ENCODE measurements at regions not wholly inside any gene's neighbourhood (a gene's known extent, or its start where the extent isn't known, plus 50 kb on each side); places are given as distances from the start of the nearest gene placed in this dataset.

DNA sequence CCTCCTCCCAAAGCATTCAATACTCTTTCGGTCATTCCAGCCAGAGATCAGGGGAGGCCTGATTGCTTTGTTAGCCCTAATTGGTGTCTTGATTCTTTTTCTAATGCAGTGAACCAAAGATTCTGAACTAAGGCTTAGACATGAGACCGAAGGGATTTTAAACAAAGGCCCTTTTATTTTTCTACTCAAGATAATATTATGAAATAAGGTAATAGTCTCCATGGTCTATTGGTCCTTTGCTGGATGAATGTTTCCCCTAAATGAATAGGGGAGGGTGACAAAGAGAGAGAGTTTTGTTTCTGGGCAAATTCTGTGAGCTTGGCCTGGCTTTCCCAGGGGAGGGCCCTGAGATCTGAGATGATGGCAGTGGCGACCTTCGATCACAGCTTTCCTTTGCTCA lies 449.1 kb downstream of the TYW1 start:
- H3K9me3 ChIP-seq (ENCODE audit: low read length): no peaks in the 10 kb centered on the region
- H3K27me3 ChIP-seq (ENCODE audit: insufficient read depth, low read length): no peaks in the 10 kb centered on the region
- H3K36me3 ChIP-seq (ENCODE audit: insufficient read depth, low read length): no peaks in the 10 kb centered on the region
- H2AFZ ChIP-seq (ENCODE audit: low read depth, low read length): no peak overlapping the region
- no peaks in the 10 kb centered on the region for H3K4me1 ChIP-seq (ENCODE audit: insufficient read depth, low read length)
- H3K4me3 ChIP-seq (ENCODE audit: low read length): no peak overlapping the region

DNA sequence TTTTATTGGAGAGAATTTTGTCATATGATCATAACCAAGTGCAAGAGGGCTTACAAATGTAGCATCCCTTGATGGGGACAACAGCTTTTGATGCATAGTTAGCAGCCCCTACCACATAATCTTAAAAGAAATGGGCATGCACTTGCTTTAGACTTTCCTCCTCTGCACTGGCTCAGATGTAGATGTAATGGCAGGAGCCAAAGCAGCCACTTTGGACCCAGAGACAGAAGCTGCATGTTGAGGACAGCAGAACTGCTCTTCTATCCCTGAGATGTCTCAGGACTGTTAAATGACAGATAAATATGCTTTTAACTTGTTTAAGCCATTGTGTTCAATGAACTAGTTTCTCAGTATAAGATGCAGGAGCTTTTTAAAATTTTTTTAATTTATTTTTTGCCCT lies 450.7 kb downstream of the TYW1 start:
- H3K4me1 ChIP-seq (ENCODE audit: insufficient read depth, low read length): no peaks in the 10 kb centered on the region

DNA sequence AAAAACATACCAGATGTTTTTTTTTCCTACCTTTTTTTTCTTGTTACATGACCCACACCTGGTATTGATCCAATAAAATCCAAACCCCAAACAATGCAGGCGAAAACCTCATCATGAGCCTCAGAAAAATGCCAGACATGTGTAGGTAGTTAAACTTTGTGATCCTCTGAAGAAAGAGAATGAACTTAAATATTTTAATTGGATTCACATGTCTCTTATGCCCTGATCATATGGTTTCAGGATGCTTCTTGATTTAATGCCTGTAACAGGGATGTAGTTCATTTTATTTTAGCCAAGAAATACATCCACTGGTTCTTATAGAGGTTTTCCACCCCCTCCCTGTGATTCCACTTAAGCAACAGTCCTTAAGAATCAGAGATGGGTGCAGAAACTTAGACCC lies 451.6 kb downstream of the TYW1 start:
- Histone ChIP-seq H3K27me3 (ENCODE audit: insufficient read depth, low read length) (no peaks in the 10 kb centered on the region), H3K9me3 (ENCODE audit: low read length) (no peaks in the 10 kb centered on the region), H3K4me1 (ENCODE audit: insufficient read depth, low read length) (no peaks in the 10 kb centered on the region), H3K4me3 (ENCODE audit: low read length) (no peak overlapping the region), H3K36me3 (ENCODE audit: insufficient read depth, low read length) (no peaks in the 10 kb centered on the region), H2AFZ (ENCODE audit: low read depth, low read length) (no peak overlapping the region)

More for the DNA sequence above, 450.7 kb downstream of the TYW1 start:
- H2AFZ ChIP-seq (ENCODE audit: low read depth, low read length): no peak overlapping the region
- no peak overlapping the region for H3K4me3 ChIP-seq (ENCODE audit: low read length)
- H3K9me3 ChIP-seq (ENCODE audit: low read length): no peaks in the 10 kb centered on the region
- no peaks in the 10 kb centered on the region for H3K36me3 ChIP-seq (ENCODE audit: insufficient read depth, low read length)
- H3K27me3 ChIP-seq (ENCODE audit: insufficient read depth, low read length): no peaks in the 10 kb centered on the region

DNA sequence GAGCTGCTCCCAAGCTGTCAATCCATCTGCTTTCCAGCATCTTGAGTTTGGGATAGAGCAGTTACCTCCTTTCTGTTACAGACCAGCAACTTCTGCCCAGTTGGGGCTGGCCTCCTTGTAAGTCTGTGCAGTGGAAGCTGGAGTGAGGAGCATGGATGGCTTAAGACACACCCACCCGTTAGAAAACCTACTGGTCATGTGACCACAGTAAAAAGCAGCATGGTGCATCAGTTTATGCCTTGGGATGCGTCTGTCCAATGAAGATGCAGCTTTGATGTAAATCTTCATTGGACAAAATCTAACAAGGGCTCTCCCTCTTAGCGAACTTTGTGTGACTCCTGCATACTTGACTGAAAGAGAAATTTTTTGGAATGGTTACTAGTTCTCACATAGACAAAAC lies 453.5 kb downstream of the TYW1 start:
- Histone ChIP-seq H3K4me1 (ENCODE audit: insufficient read depth, low read length) (peaks cover 2% of the 10 kb centered on the region), H3K27me3 (ENCODE audit: insufficient read depth, low read length) (no peaks in the 10 kb centered on the region), H2AFZ (ENCODE audit: low read depth, low read length) (no peak overlapping the region), H3K9me3 (ENCODE audit: low read length) (no peaks in the 10 kb centered on the region), H3K36me3 (ENCODE audit: insufficient read depth, low read length) (no peaks in the 10 kb centered on the region), H3K4me3 (ENCODE audit: low read length) (no peak overlapping the region)

DNA sequence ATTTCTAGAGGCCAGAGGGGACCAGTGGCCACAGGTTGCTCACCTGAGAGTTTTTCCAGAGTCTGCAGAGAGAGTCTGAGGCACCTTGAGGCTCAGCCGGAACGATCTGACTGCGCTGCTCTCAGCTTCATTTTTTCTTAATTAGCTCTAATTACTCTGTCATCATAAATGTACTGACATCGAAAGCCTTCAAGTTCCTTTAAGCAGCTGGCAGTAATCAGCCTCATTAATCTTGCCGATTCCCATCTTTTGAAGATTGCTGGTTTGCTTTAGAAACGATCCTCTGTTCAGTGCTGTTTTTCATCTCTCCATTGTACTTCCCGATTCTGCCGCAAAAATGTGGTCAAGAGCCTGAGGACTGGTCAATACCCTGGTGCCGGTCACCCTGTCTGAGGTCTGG lies 454.7 kb downstream of the TYW1 start:
- Histone ChIP-seq H3K9me3 (ENCODE audit: low read length) (no peaks in the 10 kb centered on the region), H3K4me3 (ENCODE audit: low read length) (no peak overlapping the region), H2AFZ (ENCODE audit: low read depth, low read length) (no peak overlapping the region), H3K36me3 (ENCODE audit: insufficient read depth, low read length) (no peaks in the 10 kb centered on the region), H3K27me3 (ENCODE audit: insufficient read depth, low read length) (no peaks in the 10 kb centered on the region), H3K4me1 (ENCODE audit: insufficient read depth, low read length) (peaks cover 2% of the 10 kb centered on the region)

DNA sequence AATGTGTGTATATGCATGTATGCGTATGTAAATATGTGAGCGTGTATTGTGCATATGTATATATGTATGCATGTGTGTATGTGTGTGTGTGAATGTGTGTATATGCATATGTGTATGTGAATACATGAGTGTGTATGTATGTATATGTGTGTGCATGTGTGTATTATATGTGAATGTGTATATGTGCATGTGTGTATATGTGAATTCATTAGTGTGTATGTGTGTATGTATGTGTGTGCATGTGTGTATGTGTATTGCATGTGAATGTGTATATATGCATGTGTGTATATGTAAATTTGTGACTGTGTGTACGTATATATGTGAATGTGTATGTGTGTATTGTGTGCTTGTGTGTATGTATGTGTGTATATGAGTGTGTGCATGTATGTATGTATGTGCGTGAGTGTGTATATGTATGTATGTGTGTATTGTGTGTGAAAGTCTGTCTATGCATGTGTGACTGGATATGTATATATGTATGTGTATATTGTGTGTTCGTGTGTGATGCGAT lies 455.9 kb downstream of the TYW1 start:
- Histone ChIP-seq H3K27me3 (ENCODE audit: insufficient read depth, low read length) (no peaks in the 10 kb centered on the region), H3K4me3 (ENCODE audit: low read length) (no peak overlapping the region), H2AFZ (ENCODE audit: low read depth, low read length) (no peak overlapping the region), H3K36me3 (ENCODE audit: insufficient read depth, low read length) (no peaks in the 10 kb centered on the region), H3K9me3 (ENCODE audit: low read length) (no peaks in the 10 kb centered on the region), H3K4me1 (ENCODE audit: insufficient read depth, low read length) (peaks cover 2% of the 10 kb centered on the region)

DNA sequence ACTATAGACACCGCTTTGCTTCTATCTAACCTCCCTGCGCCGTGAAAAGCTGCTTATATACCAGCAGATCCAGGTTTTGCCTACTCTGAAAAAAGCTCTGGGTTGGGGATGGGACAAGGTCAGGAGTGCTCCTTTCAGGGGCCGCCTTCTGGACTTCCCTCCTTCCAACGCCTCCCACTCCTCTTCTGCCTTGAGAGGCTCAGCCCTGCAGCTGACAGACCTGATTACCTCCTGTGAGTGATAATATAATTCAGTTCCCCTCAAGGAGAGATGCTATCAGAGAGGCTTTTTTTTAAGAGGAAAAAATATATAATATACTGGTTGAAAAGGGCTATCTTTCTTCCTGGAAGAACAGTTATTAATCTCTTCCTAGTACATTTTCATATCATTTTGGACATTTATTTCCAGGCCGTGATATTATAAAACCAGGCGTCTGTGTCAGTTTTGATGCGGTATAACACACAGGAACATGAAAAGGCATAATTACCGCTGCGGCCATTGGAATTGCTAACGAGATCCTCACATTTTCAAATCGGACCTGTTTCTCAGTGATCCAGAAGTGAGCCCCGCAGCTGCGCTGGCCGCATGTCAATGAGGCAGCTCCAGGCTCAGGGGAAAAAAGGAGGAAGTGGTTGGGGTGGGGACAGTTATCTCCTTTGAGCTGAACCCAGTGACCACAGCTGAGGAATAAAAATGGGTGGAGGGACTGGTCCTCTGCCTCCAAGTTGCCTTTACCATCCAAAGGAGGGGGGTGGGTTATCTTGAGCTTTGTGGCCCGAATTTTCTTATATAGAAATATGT lies 457.1 kb downstream of the TYW1 start:
- H3K27me3 ChIP-seq (ENCODE audit: insufficient read depth, low read length): no peaks in the 10 kb centered on the region
- no peaks in the 10 kb centered on the region for H3K36me3 ChIP-seq (ENCODE audit: insufficient read depth, low read length)
- H3K9me3 ChIP-seq (ENCODE audit: low read length): no peaks in the 10 kb centered on the region
- no peak overlapping the region for H3K4me3 ChIP-seq (ENCODE audit: low read length)
- peaks cover 2% of the 10 kb centered on the region for H3K4me1 ChIP-seq (ENCODE audit: insufficient read depth, low read length)
- H2AFZ ChIP-seq (ENCODE audit: low read depth, low read length): no peak overlapping the region

DNA sequence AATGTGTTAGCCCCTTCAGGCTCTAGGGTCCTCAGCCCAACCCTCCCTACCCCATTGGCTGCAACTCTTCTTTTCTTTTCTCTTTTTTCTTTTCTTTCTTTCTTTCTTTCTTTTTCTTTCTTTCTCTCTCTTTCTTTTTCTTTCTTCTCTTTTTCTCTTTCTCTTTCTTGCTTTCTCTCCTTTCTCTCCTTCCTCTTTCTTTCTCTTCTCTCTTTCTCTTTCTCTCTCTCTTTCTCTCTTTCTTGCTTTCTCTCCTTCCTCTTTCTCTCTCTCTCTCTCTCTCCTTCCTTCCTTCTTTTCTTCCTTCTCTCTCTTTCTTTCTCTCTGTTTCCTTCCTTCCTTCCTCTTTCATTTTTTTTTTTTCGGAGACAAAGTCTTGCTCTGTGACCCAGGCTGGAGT lies 458.9 kb downstream of the TYW1 start:
- Histone ChIP-seq H3K9me3 (ENCODE audit: low read length) (no peaks in the 10 kb centered on the region), H3K4me3 (ENCODE audit: low read length) (no peak overlapping the region), H3K4me1 (ENCODE audit: insufficient read depth, low read length) (peaks cover 2% of the 10 kb centered on the region), H3K36me3 (ENCODE audit: insufficient read depth, low read length) (no peaks in the 10 kb centered on the region), H2AFZ (ENCODE audit: low read depth, low read length) (no peak overlapping the region), H3K27me3 (ENCODE audit: insufficient read depth, low read length) (no peaks in the 10 kb centered on the region)

DNA sequence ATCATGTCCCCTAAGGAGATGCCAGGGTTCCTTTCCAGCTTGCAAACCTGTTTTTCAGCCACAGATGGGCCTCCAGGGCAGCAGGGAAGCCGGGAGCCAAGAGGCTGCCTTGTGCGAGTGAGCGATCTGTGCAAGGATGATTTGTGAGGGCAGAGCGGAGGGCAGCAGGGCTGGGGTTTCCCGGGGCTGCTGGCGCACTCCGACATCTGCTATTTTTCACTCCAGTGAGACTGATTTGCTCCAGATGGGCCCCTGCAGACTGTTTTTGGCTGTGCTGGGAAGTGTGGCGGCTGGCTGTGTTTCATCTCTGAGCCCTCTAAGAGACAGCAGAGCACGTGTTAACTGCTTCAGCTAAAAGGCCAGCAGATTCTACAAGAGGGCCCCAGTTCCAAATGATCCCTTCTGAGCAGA lies 466.2 kb downstream of the TYW1 start:
- H2AFZ ChIP-seq (ENCODE audit: low read depth, low read length): no peak overlapping the region
- H3K9me3 ChIP-seq (ENCODE audit: low read length): no peaks in the 10 kb centered on the region
- no peaks in the 10 kb centered on the region for H3K4me1 ChIP-seq (ENCODE audit: insufficient read depth, low read length)

DNA sequence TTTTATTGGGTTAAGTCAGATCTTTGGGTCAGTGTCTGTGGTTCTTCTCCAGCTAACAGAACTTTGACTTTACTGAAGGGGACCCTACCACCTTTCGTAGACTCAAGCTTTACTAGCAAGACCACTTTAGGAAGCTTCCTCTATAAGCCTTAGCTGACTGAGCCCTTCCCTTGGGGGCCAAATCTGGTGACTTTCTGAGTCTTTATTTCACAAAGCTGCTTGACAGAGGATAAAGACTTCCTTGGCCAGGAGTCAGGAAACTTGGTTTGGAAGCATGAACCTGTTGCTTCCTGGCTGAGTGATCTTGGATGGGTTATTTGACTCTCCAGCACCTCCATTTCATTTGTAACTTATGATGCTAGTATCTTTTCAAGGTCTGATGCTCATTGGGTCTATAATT lies 466.7 kb downstream of the TYW1 start:
- Histone ChIP-seq H3K36me3 (ENCODE audit: insufficient read depth, low read length) (no peaks in the 10 kb centered on the region), H3K9me3 (ENCODE audit: low read length) (peaks cover 1% of the 10 kb centered on the region), H3K4me1 (ENCODE audit: insufficient read depth, low read length) (no peaks in the 10 kb centered on the region), H2AFZ (ENCODE audit: low read depth, low read length) (no peak overlapping the region), H3K4me3 (ENCODE audit: low read length) (no peak overlapping the region), H3K27me3 (ENCODE audit: insufficient read depth, low read length) (no peaks in the 10 kb centered on the region)

More for the DNA sequence above, 466.2 kb downstream of the TYW1 start:
- no peak overlapping the region for H3K4me3 ChIP-seq (ENCODE audit: low read length)
- no peaks in the 10 kb centered on the region for H3K36me3 ChIP-seq (ENCODE audit: insufficient read depth, low read length)
- no peaks in the 10 kb centered on the region for H3K27me3 ChIP-seq (ENCODE audit: insufficient read depth, low read length)

DNA sequence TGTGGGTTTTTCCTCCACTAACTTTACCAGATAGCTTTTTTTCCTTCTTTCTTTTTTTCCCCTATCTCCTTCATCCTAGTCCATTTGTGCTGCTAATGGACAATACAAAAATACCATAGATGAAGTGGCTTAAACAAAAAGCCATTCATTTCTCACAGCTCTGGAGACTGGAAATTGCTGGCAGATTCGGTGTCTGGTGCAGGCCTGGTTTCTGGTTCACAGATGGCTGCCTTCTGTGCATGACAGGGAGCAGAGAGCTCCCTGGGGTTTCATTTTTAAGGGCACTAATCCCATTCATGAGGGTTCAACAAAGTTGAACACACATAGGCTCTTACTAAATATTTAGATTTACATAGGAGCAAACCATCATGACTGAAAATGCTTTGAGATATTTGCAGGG lies 467.4 kb downstream of the TYW1 start:
- no peaks in the 10 kb centered on the region for H3K27me3 ChIP-seq (ENCODE audit: insufficient read depth, low read length)
- peaks cover 3% of the 10 kb centered on the region for H3K9me3 ChIP-seq (ENCODE audit: low read length)
- no peaks in the 10 kb centered on the region for H3K36me3 ChIP-seq (ENCODE audit: insufficient read depth, low read length)
- H3K4me3 ChIP-seq (ENCODE audit: low read length): no peak overlapping the region
- no peak overlapping the region for H2AFZ ChIP-seq (ENCODE audit: low read depth, low read length)
- H3K4me1 ChIP-seq (ENCODE audit: insufficient read depth, low read length): no peaks in the 10 kb centered on the region

DNA sequence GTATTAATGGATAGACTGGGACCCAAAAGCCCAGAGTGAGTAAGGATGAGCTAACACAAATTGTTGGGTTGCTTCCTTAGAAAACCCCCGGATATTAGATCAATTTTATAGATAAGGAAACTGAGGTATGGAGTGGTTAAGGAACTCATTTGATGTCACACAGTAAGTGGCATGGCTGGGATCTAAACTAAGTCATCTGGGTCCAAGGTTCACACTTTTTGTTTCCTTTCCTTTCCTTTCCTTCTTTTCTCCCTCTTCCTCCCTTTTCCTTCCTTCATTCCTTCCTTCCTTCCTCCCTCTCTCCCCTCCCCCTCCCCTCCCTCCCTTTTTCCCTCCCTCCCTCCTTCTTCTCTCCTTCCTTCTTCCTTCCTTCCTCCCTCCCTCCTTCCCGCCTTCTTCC lies 469.5 kb downstream of the TYW1 start:
- H3K4me1 ChIP-seq (ENCODE audit: insufficient read depth, low read length): no peaks in the 10 kb centered on the region

DNA sequence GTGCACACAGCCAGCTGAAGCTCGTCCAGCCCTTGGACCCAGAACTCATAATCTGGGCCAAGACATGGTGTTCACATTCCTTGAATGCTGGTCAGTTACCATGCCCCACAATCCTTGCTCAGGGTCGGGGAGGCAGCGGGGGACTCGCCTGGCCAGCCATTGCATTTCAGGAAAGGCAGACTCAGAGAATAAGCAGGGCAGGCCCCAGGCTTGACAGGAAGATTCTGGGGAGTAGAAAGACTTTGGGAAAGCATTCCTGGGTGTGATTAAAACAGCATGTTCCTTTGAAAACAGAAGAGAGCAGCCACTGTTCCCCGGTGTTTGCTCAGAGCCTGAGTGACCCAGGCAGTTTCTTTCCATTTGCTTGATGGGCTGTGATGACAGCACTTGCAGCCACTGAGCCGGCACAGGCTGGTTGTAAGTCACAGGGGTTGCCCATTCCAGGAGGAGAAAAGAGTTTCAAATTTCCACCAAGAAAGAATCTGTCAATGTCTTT lies 473.7 kb downstream of the TYW1 start:
- H3K4me3 ChIP-seq (ENCODE audit: low read length): no peak overlapping the region
- H3K4me1 ChIP-seq (ENCODE audit: insufficient read depth, low read length): no peaks in the 10 kb centered on the region
- no peaks in the 10 kb centered on the region for H3K27me3 ChIP-seq (ENCODE audit: insufficient read depth, low read length)
- no peak overlapping the region for H2AFZ ChIP-seq (ENCODE audit: low read depth, low read length)
- H3K36me3 ChIP-seq (ENCODE audit: insufficient read depth, low read length): no peaks in the 10 kb centered on the region
- H3K9me3 ChIP-seq (ENCODE audit: low read length): peaks cover 3% of the 10 kb centered on the region

More for the DNA sequence above, 469.5 kb downstream of the TYW1 start:
- Histone ChIP-seq H3K27me3 (ENCODE audit: insufficient read depth, low read length) (no peaks in the 10 kb centered on the region), H2AFZ (ENCODE audit: low read depth, low read length) (no peak overlapping the region), H3K4me3 (ENCODE audit: low read length) (no peak overlapping the region), H3K36me3 (ENCODE audit: insufficient read depth, low read length) (no peaks in the 10 kb centered on the region), H3K9me3 (ENCODE audit: low read length) (peaks cover 3% of the 10 kb centered on the region)

DNA sequence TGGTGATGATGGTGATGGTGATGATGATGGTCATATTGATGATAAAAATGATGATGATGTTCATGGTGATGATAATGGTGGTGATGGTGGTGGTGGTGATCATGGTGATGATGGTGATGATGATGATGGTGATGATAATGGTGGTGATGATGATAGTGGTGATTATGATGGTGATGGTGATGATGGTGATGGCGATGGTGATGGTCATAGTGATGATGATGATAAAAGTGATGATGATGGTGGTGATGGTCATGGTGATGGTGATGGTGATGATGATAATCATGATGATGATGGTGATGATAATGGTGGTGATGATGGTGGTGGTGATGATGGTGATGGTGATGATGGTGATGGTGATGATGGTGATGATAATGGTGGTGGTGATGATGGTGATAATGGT lies 478.7 kb downstream of the TYW1 start:
- Histone ChIP-seq H3K36me3 (ENCODE audit: insufficient read depth, low read length) (no peaks in the 10 kb centered on the region), H3K4me1 (ENCODE audit: insufficient read depth, low read length) (no peaks in the 10 kb centered on the region), H3K27me3 (ENCODE audit: insufficient read depth, low read length) (no peaks in the 10 kb centered on the region), H3K9me3 (ENCODE audit: low read length) (no peaks in the 10 kb centered on the region), H2AFZ (ENCODE audit: low read depth, low read length) (no peak overlapping the region), H3K4me3 (ENCODE audit: low read length) (no peak overlapping the region)
